ENCODE measurements at regions not wholly inside any gene's neighbourhood (a gene's known extent, or its start where the extent isn't known, plus 50 kb on each side); places are given as distances from the start of the nearest gene placed in this dataset. TPM values are rescaled to one million over a fixed set of nuclear protein-coding genes. Genes with fewer than 3 reads are reported as not detected.
"Not testable (repeated sequence)": the region's sequence is repeated elsewhere in the genome, so short reads cannot be mapped to it uniquely, and the experiment has no call there.

- H3K4me3 ChIP-seq = no peak overlapping the region
- H3K36me3 ChIP-seq = no peaks in the 10 kb centered on the region
- no peaks in the 10 kb centered on the region for H3K4me1 ChIP-seq
- H3K27ac ChIP-seq = no peak overlapping the region
- TF ChIP-seq POLR2A (IDR thresholded peaks at IDR 0.05) = no peak
- TF ChIP-seq, protein P1, sequence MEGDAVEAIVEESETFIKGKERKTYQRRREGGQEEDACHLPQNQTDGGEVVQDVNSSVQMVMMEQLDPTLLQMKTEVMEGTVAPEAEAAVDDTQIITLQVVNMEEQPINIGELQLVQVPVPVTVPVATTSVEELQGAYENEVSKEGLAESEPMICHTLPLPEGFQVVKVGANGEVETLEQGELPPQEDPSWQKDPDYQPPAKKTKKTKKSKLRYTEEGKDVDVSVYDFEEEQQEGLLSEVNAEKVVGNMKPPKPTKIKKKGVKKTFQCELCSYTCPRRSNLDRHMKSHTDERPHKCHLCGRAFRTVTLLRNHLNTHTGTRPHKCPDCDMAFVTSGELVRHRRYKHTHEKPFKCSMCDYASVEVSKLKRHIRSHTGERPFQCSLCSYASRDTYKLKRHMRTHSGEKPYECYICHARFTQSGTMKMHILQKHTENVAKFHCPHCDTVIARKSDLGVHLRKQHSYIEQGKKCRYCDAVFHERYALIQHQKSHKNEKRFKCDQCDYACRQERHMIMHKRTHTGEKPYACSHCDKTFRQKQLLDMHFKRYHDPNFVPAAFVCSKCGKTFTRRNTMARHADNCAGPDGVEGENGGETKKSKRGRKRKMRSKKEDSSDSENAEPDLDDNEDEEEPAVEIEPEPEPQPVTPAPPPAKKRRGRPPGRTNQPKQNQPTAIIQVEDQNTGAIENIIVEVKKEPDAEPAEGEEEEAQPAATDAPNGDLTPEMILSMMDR (IDR thresholded peaks at IDR 0.05) = no peak
- H3K9me3 ChIP-seq = no peaks in the 10 kb centered on the region
- no peaks in the 10 kb centered on the region for H3K27me3 ChIP-seq
- no peak for DNase-seq
- intact Hi-C loops (cut with DNase I; ENCODE audit: low total_unique reads) = no loop called here
Measured at GRCh38 chr16:5158494-5158893, 60.9 kb upstream of the EEF2KMT start.

DNA sequence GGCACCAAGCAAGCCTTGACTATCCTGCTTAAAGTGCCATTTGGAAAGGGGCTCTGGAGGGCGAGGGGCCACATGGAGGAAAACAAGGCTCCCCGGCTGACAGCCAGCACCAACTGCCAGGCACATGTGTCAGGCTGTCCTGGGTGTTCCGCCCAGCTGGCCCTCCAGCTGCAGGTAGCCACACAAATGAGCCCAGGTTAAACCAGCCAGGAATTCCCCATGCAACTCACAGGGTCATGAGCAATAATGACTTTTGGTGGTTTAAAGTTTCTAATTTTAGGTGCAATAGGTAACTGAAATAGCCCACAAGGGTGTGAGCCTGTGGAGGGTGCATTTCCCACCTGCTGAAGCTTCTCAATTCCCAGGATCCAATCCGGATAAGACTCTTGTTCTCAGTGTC lies 58.9 kb upstream of the EEF2KMT start:
- H3K9me3 ChIP-seq; H3K4me1 ChIP-seq; H3K27me3 ChIP-seq; intact Hi-C loops (cut with DNase I; ENCODE audit: low total_unique reads); H3K36me3 ChIP-seq; H3K27ac ChIP-seq; DNase-seq; H3K4me3 ChIP-seq: not testable (repeated sequence)

- H3K27me3 ChIP-seq; H3K27ac ChIP-seq; H3K9me3 ChIP-seq; H3K36me3 ChIP-seq; DNase-seq; intact Hi-C loops (cut with DNase I; ENCODE audit: low total_unique reads); H3K4me1 ChIP-seq; H3K4me3 ChIP-seq: not testable (repeated sequence)
Measured at GRCh38 chr16:5154006-5154405, 56.4 kb upstream of the EEF2KMT start.

- H3K27ac ChIP-seq; DNase-seq; H3K4me3 ChIP-seq; H3K27me3 ChIP-seq; intact Hi-C loops (cut with DNase I; ENCODE audit: low total_unique reads); H3K9me3 ChIP-seq; H3K36me3 ChIP-seq; H3K4me1 ChIP-seq: not testable (repeated sequence)
Measured at GRCh38 chr16:5151409-5151808, 53.8 kb upstream of the EEF2KMT start.

Small RNAs in the stretch of these regions (microRNA-seq; reads per million reads assigned to microRNA genes)
- gene MIR8065 (ENCODE audit: borderline microRNAs expressed, borderline replicate concordance) = not detected

Small RNAs in the stretch of these regions (small RNA-seq; reads per million reads assigned to genes)
- gene AC007012.1 (not detected), gene MIR8065 (not detected), gene RNU6-328P (not detected), gene RNU6-457P (not detected), gene RNU7-99P (not detected), gene SNRPCP20 (not detected)

Measured in uterus (tissue), 3 donors.